ENCODE measurements at regions not wholly inside any gene's neighbourhood (a gene's known extent, or its start where the extent isn't known, plus 50 kb on each side); places are given as distances from the start of the nearest gene placed in this dataset.

- TF ChIP-seq CTCF (conservative IDR thresholded peaks at IDR 0.05; ENCODE audit: low read depth, low read length) (no peak), EZH2 (IDR thresholded peaks at IDR 0.05; ENCODE audit: borderline replicate concordance, low read depth, low read length, poor library complexity, severe bottlenecking) (no peak)
These were observed 292.0 kb downstream of the NFKBIZ start for GRCh38 chr3:102141096-102141927.

Data from A673 (cell line).